ENCODE measurements at regions not wholly inside any gene's neighbourhood (a gene's known extent, or its start where the extent isn't known, plus 50 kb on each side); places are given as distances from the start of the nearest gene placed in this dataset.
"Not testable (repeated sequence)": the region's sequence is repeated elsewhere in the genome, so short reads cannot be mapped to it uniquely, and the experiment has no call there.

GRCh38 chr13:88246239-88246638 lies 575.1 kb downstream of the SLITRK5 start:
- no peak for DNase-seq
- Mint-ChIP-seq H3K27ac (no peak overlapping the region), H3K36me3 (no peaks in the 10 kb centered on the region), H3K9me3 (peaks cover 1% of the 10 kb centered on the region), H3K4me1 (no peaks in the 10 kb centered on the region), H3K4me3 (no peak overlapping the region), H3K27me3 (no peaks in the 10 kb centered on the region)

GRCh38 chr13:88248393-88248792 lies 577.2 kb downstream of the SLITRK5 start:
- Mint-ChIP-seq H3K4me3 (no peak overlapping the region), H3K36me3 (no peaks in the 10 kb centered on the region), H3K9me3 (no peaks in the 10 kb centered on the region), H3K27me3 (no peaks in the 10 kb centered on the region), H3K27ac (no peak overlapping the region), H3K4me1 (no peaks in the 10 kb centered on the region)
- DNase-seq, result no peak

- H3K4me1 Mint-ChIP-seq, result no peaks in the 10 kb centered on the region
- H3K27ac Mint-ChIP-seq, result no peak overlapping the region
- no peak overlapping the region for H3K4me3 Mint-ChIP-seq
- H3K9me3 Mint-ChIP-seq, result peaks cover 1% of the 10 kb centered on the region
- H3K27me3 Mint-ChIP-seq, result no peaks in the 10 kb centered on the region
- no peak for DNase-seq
- H3K36me3 Mint-ChIP-seq, result no peaks in the 10 kb centered on the region
Measured at GRCh38 chr13:88257706-88258105, 586.5 kb downstream of the SLITRK5 start.

GRCh38 chr13:88263808-88264207 lies 592.6 kb downstream of the SLITRK5 start:
- H3K4me3 Mint-ChIP-seq, result no peak overlapping the region
- no peaks in the 10 kb centered on the region for H3K27me3 Mint-ChIP-seq
- H3K36me3 Mint-ChIP-seq, result no peaks in the 10 kb centered on the region
- DNase-seq, result no peak
- no peak overlapping the region for H3K27ac Mint-ChIP-seq
- peaks cover 3% of the 10 kb centered on the region for H3K9me3 Mint-ChIP-seq
- no peaks in the 10 kb centered on the region for H3K4me1 Mint-ChIP-seq

GRCh38 chr13:88281841-88282240 lies 610.7 kb downstream of the SLITRK5 start:
- peaks cover 4% of the 10 kb centered on the region for H3K9me3 Mint-ChIP-seq
- no peak overlapping the region for H3K4me3 Mint-ChIP-seq
- DNase-seq, result no peak
- H3K27ac Mint-ChIP-seq, result no peak overlapping the region
- H3K4me1 Mint-ChIP-seq, result no peaks in the 10 kb centered on the region
- H3K27me3 Mint-ChIP-seq, result no peaks in the 10 kb centered on the region
- no peaks in the 10 kb centered on the region for H3K36me3 Mint-ChIP-seq

GRCh38 chr13:88285329-88285728 lies 614.2 kb downstream of the SLITRK5 start:
- H3K36me3 Mint-ChIP-seq, result no peaks in the 10 kb centered on the region
- H3K9me3 Mint-ChIP-seq, result peaks cover 4% of the 10 kb centered on the region
- no peak for DNase-seq
- no peak overlapping the region for H3K27ac Mint-ChIP-seq
- no peaks in the 10 kb centered on the region for H3K27me3 Mint-ChIP-seq
- H3K4me1 Mint-ChIP-seq, result no peaks in the 10 kb centered on the region
- no peak overlapping the region for H3K4me3 Mint-ChIP-seq

GRCh38 chr13:88288326-88288725 lies 617.2 kb downstream of the SLITRK5 start:
- Mint-ChIP-seq H3K27ac (no peak overlapping the region), H3K27me3 (no peaks in the 10 kb centered on the region), H3K36me3 (no peaks in the 10 kb centered on the region), H3K4me3 (no peak overlapping the region), H3K9me3 (peaks cover 1% of the 10 kb centered on the region), H3K4me1 (no peaks in the 10 kb centered on the region)
- DNase-seq, result no peak

GRCh38 chr13:88291731-88292130 lies 620.6 kb downstream of the SLITRK5 start:
- not testable (repeated sequence) for H3K4me1 Mint-ChIP-seq, DNase-seq, H3K4me3 Mint-ChIP-seq, H3K9me3 Mint-ChIP-seq, H3K27ac Mint-ChIP-seq, H3K27me3 Mint-ChIP-seq, H3K36me3 Mint-ChIP-seq

- Mint-ChIP-seq H3K9me3 (no peaks in the 10 kb centered on the region), H3K27ac (no peak overlapping the region), H3K4me3 (no peak overlapping the region), H3K4me1 (no peaks in the 10 kb centered on the region), H3K36me3 (no peaks in the 10 kb centered on the region), H3K27me3 (no peaks in the 10 kb centered on the region)
- no peak for DNase-seq
Measured at GRCh38 chr13:88294368-88294767, 623.2 kb downstream of the SLITRK5 start.

GRCh38 chr13:88303157-88303556 lies 632.0 kb downstream of the SLITRK5 start:
- H3K4me3 Mint-ChIP-seq, result no peak overlapping the region
- H3K27ac Mint-ChIP-seq, result no peak overlapping the region
- H3K36me3 Mint-ChIP-seq, result no peaks in the 10 kb centered on the region
- DNase-seq, result no peak
- H3K9me3 Mint-ChIP-seq, result peaks cover 8% of the 10 kb centered on the region
- H3K27me3 Mint-ChIP-seq, result no peaks in the 10 kb centered on the region
- H3K4me1 Mint-ChIP-seq, result no peaks in the 10 kb centered on the region

- Mint-ChIP-seq H3K4me1 (no peaks in the 10 kb centered on the region), H3K9me3 (peaks cover 8% of the 10 kb centered on the region), H3K27ac (no peak overlapping the region), H3K27me3 (no peaks in the 10 kb centered on the region), H3K4me3 (no peak overlapping the region), H3K36me3 (no peaks in the 10 kb centered on the region)
- no peak for DNase-seq
Measured at GRCh38 chr13:88303605-88304004, 632.4 kb downstream of the SLITRK5 start.

GRCh38 chr13:88314496-88314895 lies 643.3 kb downstream of the SLITRK5 start:
- DNase-seq, result no peak
- Mint-ChIP-seq H3K36me3 (no peaks in the 10 kb centered on the region), H3K4me1 (no peaks in the 10 kb centered on the region), H3K4me3 (no peak overlapping the region), H3K27me3 (no peaks in the 10 kb centered on the region), H3K9me3 (no peaks in the 10 kb centered on the region), H3K27ac (no peak overlapping the region)

- DNase-seq, result no peak
- Mint-ChIP-seq H3K27ac (no peak overlapping the region), H3K9me3 (peaks cover 5% of the 10 kb centered on the region), H3K36me3 (no peaks in the 10 kb centered on the region), H3K27me3 (no peaks in the 10 kb centered on the region), H3K4me1 (no peaks in the 10 kb centered on the region), H3K4me3 (no peak overlapping the region)
Measured at GRCh38 chr13:88329066-88329465, 657.9 kb downstream of the SLITRK5 start.

GRCh38 chr13:88339271-88339741 lies 668.1 kb downstream of the SLITRK5 start:
- no peak overlapping the region for H3K27ac Mint-ChIP-seq
- H3K4me1 Mint-ChIP-seq, result no peaks in the 10 kb centered on the region
- H3K36me3 Mint-ChIP-seq, result no peaks in the 10 kb centered on the region
- peaks cover 7% of the 10 kb centered on the region for H3K9me3 Mint-ChIP-seq
- no peak overlapping the region for H3K4me3 Mint-ChIP-seq
- no peaks in the 10 kb centered on the region for H3K27me3 Mint-ChIP-seq
- no peak for DNase-seq

GRCh38 chr13:88345171-88345847 lies 674.1 kb downstream of the SLITRK5 start:
- H3K27ac Mint-ChIP-seq, result no peak overlapping the region
- peaks cover 4% of the 10 kb centered on the region for H3K9me3 Mint-ChIP-seq
- no peaks in the 10 kb centered on the region for H3K4me1 Mint-ChIP-seq
- H3K4me3 Mint-ChIP-seq, result no peak overlapping the region
- DNase-seq, result no peak
- no peaks in the 10 kb centered on the region for H3K27me3 Mint-ChIP-seq
- no peaks in the 10 kb centered on the region for H3K36me3 Mint-ChIP-seq

- H3K27ac Mint-ChIP-seq, result no peak overlapping the region
- no peaks in the 10 kb centered on the region for H3K27me3 Mint-ChIP-seq
- no peaks in the 10 kb centered on the region for H3K36me3 Mint-ChIP-seq
- H3K4me1 Mint-ChIP-seq, result no peaks in the 10 kb centered on the region
- DNase-seq, result no peak
- H3K4me3 Mint-ChIP-seq, result no peak overlapping the region
- H3K9me3 Mint-ChIP-seq, result peaks cover 2% of the 10 kb centered on the region
Measured at GRCh38 chr13:88360761-88361160, 689.6 kb downstream of the SLITRK5 start.

All from activated naive CD8-positive, alpha-beta T cell treated with anti-CD3 and anti-CD28 coated beads for 36 hours (primary cell).